ENCODE measurements at regions not wholly inside any gene's neighbourhood (a gene's known extent, or its start where the extent isn't known, plus 50 kb on each side); places are given as distances from the start of the nearest gene placed in this dataset.

DNA sequence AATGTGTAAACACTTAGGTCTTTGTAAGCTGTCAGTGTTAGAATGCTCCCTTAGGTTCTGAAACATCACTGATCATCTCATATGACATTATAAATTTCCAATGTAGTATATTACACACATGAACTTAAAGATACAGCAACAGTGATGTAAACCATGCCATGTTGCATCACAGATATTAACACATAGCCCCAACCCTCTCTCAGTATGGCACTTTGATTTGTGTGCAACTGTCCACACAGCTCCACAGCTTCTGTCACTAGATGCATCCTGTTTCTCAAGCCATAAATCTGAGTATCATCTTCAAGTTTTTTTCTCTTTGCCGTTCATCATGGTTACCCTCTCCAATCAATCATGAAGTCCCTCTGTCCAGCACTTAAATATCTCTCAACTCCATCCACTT, 69.2 kb upstream of the LRP1B start:
- WGBS, 2 donors: 82 to 83% methylated on average over 1 of the region's 1 CpG
- H3K4me1 ChIP-seq (ENCODE audit: control insufficient read depth in 5 of 5, insufficient read depth in 5 of 5, low read length in 5 of 5): no peaks in the 10 kb centered on the region
- H3K9ac ChIP-seq (ENCODE audit: insufficient read depth in 1 of 2, low read length in 2 of 2): no peak overlapping the region
- H3K9me3 ChIP-seq (ENCODE audit: control insufficient read depth in 4 of 4, insufficient read depth in 3 of 4, low read length in 3 of 4): no peaks in the 10 kb centered on the region
- no peak for DNase-seq
- TF ChIP-seq, protein P1, sequence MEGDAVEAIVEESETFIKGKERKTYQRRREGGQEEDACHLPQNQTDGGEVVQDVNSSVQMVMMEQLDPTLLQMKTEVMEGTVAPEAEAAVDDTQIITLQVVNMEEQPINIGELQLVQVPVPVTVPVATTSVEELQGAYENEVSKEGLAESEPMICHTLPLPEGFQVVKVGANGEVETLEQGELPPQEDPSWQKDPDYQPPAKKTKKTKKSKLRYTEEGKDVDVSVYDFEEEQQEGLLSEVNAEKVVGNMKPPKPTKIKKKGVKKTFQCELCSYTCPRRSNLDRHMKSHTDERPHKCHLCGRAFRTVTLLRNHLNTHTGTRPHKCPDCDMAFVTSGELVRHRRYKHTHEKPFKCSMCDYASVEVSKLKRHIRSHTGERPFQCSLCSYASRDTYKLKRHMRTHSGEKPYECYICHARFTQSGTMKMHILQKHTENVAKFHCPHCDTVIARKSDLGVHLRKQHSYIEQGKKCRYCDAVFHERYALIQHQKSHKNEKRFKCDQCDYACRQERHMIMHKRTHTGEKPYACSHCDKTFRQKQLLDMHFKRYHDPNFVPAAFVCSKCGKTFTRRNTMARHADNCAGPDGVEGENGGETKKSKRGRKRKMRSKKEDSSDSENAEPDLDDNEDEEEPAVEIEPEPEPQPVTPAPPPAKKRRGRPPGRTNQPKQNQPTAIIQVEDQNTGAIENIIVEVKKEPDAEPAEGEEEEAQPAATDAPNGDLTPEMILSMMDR (IDR thresholded peaks at IDR 0.05; ENCODE audit: control extremely low read depth, extremely low read depth): no peak
- H3K27ac ChIP-seq (ENCODE audit: low read depth in 1 of 2, low read length in 1 of 2): no peak overlapping the region
- ATAC-seq (ENCODE audit: insufficient read depth, low FRiP score): no peak
- no peak overlapping the region for H3K4me3 ChIP-seq
- no peaks in the 10 kb centered on the region for H3K36me3 ChIP-seq (ENCODE audit: control insufficient read depth in 4 of 4, insufficient read depth in 4 of 4, low read length in 4 of 4)
- H3K27me3 ChIP-seq (ENCODE audit: control insufficient read depth in 3 of 3, insufficient read depth in 3 of 3, low read length in 2 of 3): no peaks in the 10 kb centered on the region

DNA sequence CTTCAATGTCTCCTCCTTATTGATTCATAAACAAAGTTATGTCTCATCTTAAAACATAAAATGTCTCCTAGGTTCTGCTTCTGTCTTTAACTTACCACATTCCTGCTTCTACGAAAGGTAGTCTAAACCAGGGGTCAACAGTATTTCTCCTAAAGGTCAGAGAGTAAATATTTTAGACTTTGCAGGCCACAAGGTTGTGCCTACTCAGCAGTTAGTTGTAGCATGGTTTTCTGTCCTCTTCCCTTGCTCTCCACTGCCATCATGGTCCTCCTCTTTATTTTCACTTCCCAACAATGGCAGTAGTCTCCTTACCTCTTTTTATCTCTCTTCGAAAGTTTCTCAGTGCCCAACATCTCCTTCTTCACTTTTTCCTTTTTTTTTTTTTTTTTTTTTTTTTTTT, 68.3 kb upstream of the LRP1B start:
- Histone ChIP-seq H3K36me3 (ENCODE audit: control insufficient read depth in 4 of 4, insufficient read depth in 4 of 4, low read length in 4 of 4) (no peaks in the 10 kb centered on the region), H3K9me3 (ENCODE audit: control insufficient read depth in 4 of 4, insufficient read depth in 3 of 4, low read length in 3 of 4) (no peaks in the 10 kb centered on the region), H3K27me3 (ENCODE audit: control insufficient read depth in 3 of 3, insufficient read depth in 3 of 3, low read length in 2 of 3) (no peaks in the 10 kb centered on the region), H3K4me3 (no peak overlapping the region), H3K4me1 (ENCODE audit: control insufficient read depth in 5 of 5, insufficient read depth in 5 of 5, low read length in 5 of 5) (no peaks in the 10 kb centered on the region), H3K27ac (ENCODE audit: low read depth in 1 of 2, low read length in 1 of 2) (no peak overlapping the region), H3K9ac (ENCODE audit: insufficient read depth in 1 of 2, low read length in 2 of 2) (no peak overlapping the region)
- no peak for DNase-seq
- WGBS, 2 donors: 69 to 81% methylated on average over 2 of the region's 2 CpGs
- TF ChIP-seq, protein P1 (IDR thresholded peaks at IDR 0.05; ENCODE audit: control extremely low read depth, extremely low read depth): no peak
- ATAC-seq (ENCODE audit: insufficient read depth, low FRiP score): no peak

DNA sequence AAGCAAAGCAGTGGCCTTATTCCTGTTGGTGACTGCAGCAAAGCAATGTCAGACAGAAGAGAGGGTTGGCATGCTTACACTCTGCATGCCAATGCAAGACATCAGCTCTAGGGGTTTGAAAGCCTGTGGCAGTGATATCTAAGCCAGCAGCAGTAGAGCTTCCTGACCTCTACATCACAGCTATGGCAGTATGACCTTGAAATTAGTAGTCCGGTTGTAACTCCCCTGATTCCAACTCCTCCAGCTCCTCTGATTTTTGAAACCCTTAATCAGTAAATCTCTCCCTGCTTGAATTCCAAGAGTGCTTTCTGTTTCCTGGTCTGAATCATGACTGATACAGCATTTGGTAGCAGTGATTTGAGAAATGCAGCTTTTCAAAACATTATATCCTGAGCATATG, 60.0 kb upstream of the LRP1B start:
- Histone ChIP-seq H3K27ac (ENCODE audit: low read depth in 1 of 2, low read length in 1 of 2) (no peak overlapping the region), H3K36me3 (ENCODE audit: control insufficient read depth in 4 of 4, insufficient read depth in 4 of 4, low read length in 4 of 4) (no peaks in the 10 kb centered on the region), H3K4me3 (no peak overlapping the region), H3K4me1 (ENCODE audit: control insufficient read depth in 5 of 5, insufficient read depth in 5 of 5, low read length in 5 of 5) (peaks cover 0 to 4% (median 3%) of the 10 kb centered on the region in 5 donors), H3K9me3 (ENCODE audit: control insufficient read depth in 4 of 4, insufficient read depth in 3 of 4, low read length in 3 of 4) (no peaks in the 10 kb centered on the region), H3K27me3 (ENCODE audit: control insufficient read depth in 3 of 3, insufficient read depth in 3 of 3, low read length in 2 of 3) (no peaks in the 10 kb centered on the region), H3K9ac (ENCODE audit: insufficient read depth in 1 of 2, low read length in 2 of 2) (no peak overlapping the region)
- no peak for ATAC-seq (ENCODE audit: insufficient read depth, low FRiP score)
- TF ChIP-seq, protein P1 (IDR thresholded peaks at IDR 0.05; ENCODE audit: control extremely low read depth, extremely low read depth): no peak
- WGBS, 2 donors: 54 to 64% methylated on average over 1 of the region's 1 CpG
- DNase-seq: no peak

DNA sequence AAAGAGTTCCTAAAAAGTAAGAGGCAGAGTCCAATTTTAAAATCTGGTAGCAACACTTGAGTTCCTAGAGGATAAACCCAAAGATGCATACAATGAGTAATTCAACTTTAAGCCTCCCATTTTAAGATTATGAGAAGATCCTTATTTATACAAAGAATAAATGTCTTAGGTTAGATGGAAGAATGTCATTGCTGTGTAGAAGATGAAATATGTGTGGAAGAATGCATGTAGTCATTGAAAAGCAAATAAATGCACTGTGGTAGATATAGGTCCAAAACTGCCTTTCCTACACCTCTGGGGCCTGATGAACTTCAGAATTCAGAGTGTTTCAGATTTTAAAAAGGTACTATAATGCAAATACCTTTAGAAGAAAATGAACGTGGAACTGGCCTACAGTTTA, 58.7 kb upstream of the LRP1B start:
- no peak overlapping the region for H3K4me3 ChIP-seq
- no peak overlapping the region for H3K27ac ChIP-seq (ENCODE audit: low read depth in 1 of 2, low read length in 1 of 2)
- no peak for DNase-seq
- H3K9me3 ChIP-seq (ENCODE audit: control insufficient read depth in 4 of 4, insufficient read depth in 3 of 4, low read length in 3 of 4): no peaks in the 10 kb centered on the region
- peaks cover 0 to 4% (median 3%) of the 10 kb centered on the region in 5 donors for H3K4me1 ChIP-seq (ENCODE audit: control insufficient read depth in 5 of 5, insufficient read depth in 5 of 5, low read length in 5 of 5)
- TF ChIP-seq, protein P1 (IDR thresholded peaks at IDR 0.05; ENCODE audit: control extremely low read depth, extremely low read depth): no peak
- no peaks in the 10 kb centered on the region for H3K27me3 ChIP-seq (ENCODE audit: control insufficient read depth in 3 of 3, insufficient read depth in 3 of 3, low read length in 2 of 3)
- no peak for ATAC-seq (ENCODE audit: insufficient read depth, low FRiP score)
- H3K36me3 ChIP-seq (ENCODE audit: control insufficient read depth in 4 of 4, insufficient read depth in 4 of 4, low read length in 4 of 4): no peaks in the 10 kb centered on the region
- no peak overlapping the region for H3K9ac ChIP-seq (ENCODE audit: insufficient read depth in 1 of 2, low read length in 2 of 2)
- 58 to 65% methylated on average over 1 of the region's 1 CpG for WGBS, 2 donors
